HG03378 (cell line): ENCODE measurements at regions not wholly inside any gene's neighbourhood (a gene's known extent, or its start where the extent isn't known, plus 50 kb on each side); places are given as distances from the start of the nearest gene placed in this dataset.

Source experiments
- ATAC-seq: cut with Tn5 transposase; IDR thresholded peaks from one replicate; pipeline ENCODE4 v1.9.1; 2021; ENCODE audit warnings: mild to moderate bottlenecking, moderate library complexity; ENCODE audit not compliant: unreplicated experiment

DNA sequence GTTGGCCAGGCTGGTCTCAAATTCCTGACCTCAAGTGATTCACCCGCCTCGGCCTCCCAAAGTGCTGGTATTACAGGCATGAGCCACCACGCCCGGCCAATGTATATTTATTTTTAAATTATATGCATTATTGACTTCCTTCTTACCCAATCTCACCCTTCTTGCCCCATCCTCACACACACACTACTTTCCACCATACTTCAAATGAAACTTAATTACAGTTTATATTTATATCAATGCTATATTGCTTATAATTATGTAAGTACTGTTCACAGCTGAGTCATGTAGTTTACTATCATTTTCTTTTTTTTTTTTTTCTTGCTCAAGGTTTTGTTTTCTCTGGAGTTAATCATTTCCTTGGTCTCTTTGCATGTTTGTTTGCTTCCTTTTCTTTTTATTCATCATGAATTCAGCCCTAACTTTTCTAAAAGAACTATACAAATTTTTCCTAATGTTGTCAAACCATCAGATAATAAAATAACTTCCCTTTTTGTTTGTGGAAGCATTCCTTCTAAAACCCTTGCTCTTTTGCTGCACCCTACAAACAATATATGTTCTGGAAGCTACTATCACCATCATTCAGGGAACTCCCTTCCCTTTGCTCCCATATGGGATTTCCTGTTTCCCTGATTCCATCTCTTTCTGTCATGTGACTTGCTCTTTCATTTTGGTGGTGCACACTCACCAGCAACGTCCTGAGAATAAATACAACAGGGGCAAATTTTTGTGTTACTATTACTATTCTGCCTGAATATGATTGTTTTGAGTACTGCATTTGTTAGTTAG is 201.7 kb upstream of the SASH1 start:
- ATAC-seq: no peak

DNA sequence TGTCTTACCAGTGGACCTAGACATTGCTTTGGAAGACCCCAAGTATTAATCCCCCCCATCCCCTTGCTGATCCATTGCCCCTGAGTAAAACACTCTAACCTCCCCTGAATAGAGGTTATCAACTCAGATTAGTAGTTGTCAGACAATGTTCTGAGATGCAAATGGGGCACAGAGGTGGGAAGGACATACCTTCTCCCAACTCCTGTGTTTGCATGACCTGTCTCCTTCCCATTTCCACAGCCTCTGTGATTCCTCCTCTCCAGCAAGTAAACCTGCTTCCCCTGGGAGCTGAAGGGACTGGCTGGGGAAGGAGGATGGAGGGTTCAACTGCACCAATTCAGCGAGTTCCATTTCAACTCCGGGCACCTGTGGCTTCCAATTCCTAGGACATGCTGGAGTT is 199.8 kb upstream of the SASH1 start:
- ATAC-seq: no peak

DNA sequence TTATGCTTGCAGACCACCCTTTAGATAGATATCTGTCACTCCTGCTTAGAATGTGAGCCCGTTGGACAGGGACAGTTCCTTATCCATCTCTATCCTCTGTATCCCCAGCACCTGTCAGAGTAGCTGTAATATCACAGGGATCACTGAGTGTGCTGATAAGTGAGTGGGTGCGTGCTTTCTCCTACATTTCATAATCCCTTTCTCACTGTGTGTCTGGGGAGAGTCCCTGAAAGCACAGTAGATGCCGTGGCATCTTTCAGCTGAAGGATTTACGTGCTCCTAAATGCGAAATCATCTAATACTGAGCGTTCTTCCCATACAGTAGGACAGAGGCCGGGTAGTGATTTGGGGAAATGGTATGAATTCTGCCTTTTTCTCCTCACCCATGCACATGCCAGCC is 198.9 kb upstream of the SASH1 start:
- ATAC-seq: no peak

GRCh38 chr6:148144917-148145521 is 197.6 kb upstream of the SASH1 start:
- ATAC-seq: peak; percentile 69

GRCh38 chr6:148146717-148147462 is 195.7 kb upstream of the SASH1 start:
- ATAC-seq: peak; percentile 55

DNA sequence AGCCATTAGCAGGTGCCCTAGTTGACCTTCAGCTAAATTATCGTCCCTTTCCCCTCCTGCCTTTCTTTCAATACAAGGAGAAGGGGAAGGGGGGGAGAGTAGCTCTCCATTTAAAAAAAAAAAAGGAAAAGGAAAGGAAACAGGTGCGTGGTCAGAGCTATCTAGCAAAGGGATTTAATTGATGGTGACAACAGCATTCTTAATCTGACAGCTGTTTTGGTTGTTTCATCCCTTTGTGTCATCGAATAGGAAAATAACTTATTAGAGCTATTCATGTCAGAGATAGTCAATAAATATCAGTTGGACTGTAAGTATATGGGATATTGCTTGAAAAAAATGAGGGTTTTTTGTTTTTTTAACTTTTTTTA is 195.2 kb upstream of the SASH1 start:
- ATAC-seq: no peak

GRCh38 chr6:148151896-148152643 is 190.6 kb upstream of the SASH1 start:
- ATAC-seq: no peak

DNA sequence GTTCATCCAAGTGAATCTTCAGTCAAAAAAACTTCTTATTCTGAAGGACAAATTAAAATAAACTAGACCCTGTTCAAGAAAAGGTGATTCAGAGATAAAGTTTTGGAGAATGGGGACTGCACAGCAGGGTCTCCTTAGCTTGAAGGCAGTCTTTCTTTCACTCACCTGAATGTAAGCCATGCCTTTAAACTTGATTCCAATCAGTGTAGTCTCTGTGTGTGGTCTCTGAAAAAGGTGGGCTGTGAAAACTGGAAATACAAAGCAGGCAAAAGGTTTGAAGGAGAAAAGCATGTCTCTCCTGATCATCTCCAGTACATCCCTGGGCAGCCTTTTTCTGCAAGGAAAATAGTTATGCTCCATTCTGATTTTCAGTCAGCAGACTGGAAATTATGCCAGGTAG is 188.0 kb upstream of the SASH1 start:
- no peak for ATAC-seq

- no peak for ATAC-seq
These were observed 187.3 kb upstream of the SASH1 start for GRCh38 chr6:148155293-148155692.

DNA sequence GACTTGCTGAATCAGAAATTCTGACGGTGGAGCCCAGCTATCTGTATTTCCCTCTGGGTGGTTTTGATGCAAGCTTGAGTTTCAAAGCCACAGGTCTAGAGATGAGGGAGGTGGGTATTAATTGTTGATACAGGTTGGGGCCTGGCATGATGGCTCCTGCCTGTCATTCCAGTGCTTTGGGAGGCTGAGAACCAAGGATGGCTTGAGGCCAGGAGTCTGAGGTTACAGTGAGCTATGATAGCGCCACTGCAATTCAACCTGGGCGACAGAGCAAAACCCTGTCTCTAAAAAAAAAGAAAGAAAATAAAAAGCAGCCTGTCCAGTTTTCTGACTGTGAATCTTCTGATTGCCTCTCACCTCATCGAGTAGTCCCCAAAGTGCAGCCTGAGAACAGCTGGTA is 184.8 kb upstream of the SASH1 start:
- ATAC-seq: no peak

DNA sequence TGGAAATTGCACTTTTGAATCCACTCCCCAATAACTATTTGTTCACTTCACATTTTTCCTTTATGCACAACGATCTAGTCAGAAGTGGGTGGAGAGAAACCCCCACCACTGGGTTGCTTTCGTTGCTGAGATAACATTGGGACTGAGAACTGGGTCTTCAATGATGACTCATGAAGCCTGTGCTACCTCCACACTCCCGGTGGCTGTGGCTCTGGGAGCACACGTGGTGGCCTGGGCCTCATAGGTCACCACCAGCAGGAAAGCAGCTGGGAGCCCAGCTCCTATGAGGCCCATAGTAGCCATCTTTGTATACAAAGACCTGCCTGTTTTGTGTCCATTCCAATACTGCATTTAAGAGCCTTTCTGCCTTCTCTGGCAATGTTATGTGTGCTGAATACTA is 178.0 kb upstream of the SASH1 start:
- ATAC-seq: no peak

DNA sequence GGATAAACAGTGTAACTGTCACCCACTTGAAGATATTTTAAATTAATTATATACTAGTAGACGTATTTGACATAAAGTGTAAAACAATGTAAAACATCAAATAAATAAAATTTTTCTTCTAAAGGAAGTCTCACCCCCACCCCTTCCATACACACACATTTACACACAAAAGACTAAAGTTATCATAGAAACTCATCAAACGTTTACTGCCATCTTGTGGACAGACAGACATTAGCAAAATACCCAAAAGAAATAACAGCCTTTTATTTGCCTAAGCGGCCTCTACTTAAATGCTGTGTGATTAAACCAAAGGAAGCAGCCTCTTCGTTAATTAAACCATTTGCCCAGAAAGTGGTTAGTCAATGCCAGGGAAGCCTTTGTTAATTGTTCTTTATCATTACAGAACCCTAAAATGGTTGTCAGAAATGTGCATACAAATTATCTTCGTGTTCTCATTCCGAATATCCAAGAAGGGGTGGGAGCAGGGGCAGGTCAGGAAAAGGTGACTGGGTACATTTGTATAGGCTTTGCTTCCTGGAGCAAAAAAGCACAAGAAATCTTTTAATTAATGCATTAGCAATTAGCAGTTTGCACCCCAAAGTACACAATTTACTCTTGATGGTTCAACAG is 176.2 kb upstream of the SASH1 start:
- peak; percentile 68 for ATAC-seq

DNA sequence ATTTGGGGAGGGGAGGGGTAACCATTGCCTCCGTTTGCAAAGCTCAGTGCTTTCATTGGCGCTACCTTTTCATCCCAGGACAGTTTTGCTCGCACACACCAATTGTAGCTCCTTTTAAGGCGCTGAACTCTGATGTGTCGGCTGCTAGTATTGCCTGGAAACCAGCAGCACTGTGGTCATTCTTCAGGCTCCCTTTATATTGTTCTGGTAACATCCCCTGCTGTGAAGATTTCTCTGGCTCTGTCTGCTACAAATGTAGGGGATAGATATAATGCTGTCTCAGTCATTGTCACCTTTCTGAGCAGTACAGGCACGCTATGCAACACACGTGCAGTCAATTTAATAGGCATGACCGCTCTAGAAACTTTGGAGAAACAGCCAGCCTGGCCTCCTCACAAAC is 172.9 kb upstream of the SASH1 start:
- ATAC-seq: no peak

DNA sequence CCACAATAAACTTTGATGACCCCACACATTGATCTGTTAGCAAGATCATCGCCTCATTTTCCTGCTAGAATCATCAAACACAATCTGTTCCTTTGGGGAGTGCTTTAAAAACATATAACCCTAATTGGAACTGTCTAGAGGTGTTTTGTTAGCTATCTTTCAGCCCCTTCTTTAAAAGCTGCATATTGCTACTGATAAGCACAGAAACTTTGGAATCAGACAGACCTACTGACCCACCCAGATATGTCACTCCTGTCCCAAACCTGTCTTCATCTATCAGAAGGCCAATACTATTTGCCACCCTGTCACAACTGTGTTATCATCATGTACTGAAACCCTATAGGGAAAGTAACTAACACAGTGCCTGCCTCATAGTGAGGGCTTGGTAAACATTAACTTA is 172.4 kb upstream of the SASH1 start:
- no peak for ATAC-seq

DNA sequence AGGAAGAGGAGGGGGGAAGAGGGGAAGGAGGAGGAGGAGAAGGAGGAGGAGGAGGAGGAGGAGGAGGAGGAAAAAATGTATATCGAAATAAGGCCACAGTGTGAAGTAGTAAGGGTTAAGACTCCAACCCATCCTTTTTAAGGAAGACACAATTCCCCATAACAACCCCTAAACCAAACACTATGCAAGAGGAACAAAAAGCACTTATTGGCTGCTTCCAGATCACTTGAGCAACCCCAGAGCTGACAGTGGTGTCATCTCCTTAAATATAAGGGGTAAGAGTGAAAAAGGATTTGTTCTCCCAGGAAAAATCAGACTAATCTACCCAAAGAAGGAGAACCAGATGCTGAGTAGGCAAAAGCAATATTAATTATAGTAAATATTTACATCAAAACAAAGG is 169.1 kb upstream of the SASH1 start:
- no peak for ATAC-seq

GRCh38 chr6:148175550-148176188 is 167.0 kb upstream of the SASH1 start:
- ATAC-seq: no peak

- ATAC-seq: no peak
These were observed 164.9 kb upstream of the SASH1 start for GRCh38 chr6:148177589-148178233.

GRCh38 chr6:148179786-148180185 is 162.9 kb upstream of the SASH1 start:
- no peak for ATAC-seq

DNA sequence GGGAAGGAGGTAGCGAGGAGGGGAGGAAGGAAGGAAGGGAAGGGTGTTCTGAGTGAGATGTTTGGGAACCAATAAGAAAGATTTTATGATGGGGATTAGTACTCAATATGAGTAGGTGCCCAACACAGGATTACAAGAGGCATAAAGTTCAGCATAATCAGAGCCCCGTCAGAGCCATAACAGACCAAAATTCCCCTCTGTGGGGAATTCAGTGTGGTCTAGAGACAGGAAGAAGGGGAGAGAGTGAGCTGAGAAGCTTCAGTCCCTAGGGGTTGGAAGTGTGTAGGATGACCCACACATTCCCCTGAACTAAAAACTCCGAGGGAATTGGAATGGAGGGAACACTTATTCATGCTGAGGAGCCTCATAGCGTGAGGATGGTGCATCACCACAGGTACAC is 160.3 kb upstream of the SASH1 start:
- ATAC-seq: no peak

- ATAC-seq: no peak
These were observed 158.9 kb upstream of the SASH1 start for GRCh38 chr6:148183776-148184175.
